Ishikawa (cell line): ENCODE measurements at regions not wholly inside any gene's neighbourhood (a gene's known extent, or its start where the extent isn't known, plus 50 kb on each side); places are given as distances from the start of the nearest gene placed in this dataset.

Experiments used
- CEBPB ChIP-seq: IDR thresholded peaks from 2 replicates; pipeline ENCODE4 v1.6.1; 2012
- CREB1 ChIP-seq: IDR thresholded peaks from 2 replicates; pipeline ENCODE4 v1.6.1; 2012; ENCODE audit warnings: low read depth
- EGR1 ChIP-seq: IDR thresholded peaks from 2 replicates; pipeline ENCODE4 v1.6.1; 2012
- EP300 ChIP-seq: IDR thresholded peaks from 2 replicates; pipeline ENCODE4 v1.6.1; 2012; ENCODE audit warnings: borderline replicate concordance
- FOXM1 ChIP-seq: IDR thresholded peaks from 2 replicates; pipeline ENCODE4 v1.6.1; 2012; ENCODE audit warnings: low read depth, borderline replicate concordance
- MAX ChIP-seq: IDR thresholded peaks from 2 replicates; pipeline ENCODE4 v1.6.1; 2012
- NFIC ChIP-seq: IDR thresholded peaks from 2 replicates; pipeline ENCODE4 v1.6.1; 2012
- RAD21 ChIP-seq: IDR thresholded peaks from 2 replicates; pipeline ENCODE4 v1.6.1; 2012; ENCODE audit warnings: low read depth
- TAF1 ChIP-seq: IDR thresholded peaks from 2 replicates; pipeline ENCODE4 v1.6.1; 2012; ENCODE audit warnings: low read depth, mild to moderate bottlenecking
- TCF12 ChIP-seq: IDR thresholded peaks from 2 replicates; pipeline ENCODE4 v1.6.1; 2012; ENCODE audit warnings: low read depth
- TEAD4 ChIP-seq: IDR thresholded peaks from 2 replicates; pipeline ENCODE4 v1.6.1; 2012
- USF1 ChIP-seq: IDR thresholded peaks from 2 replicates; pipeline ENCODE4 v1.6.1; 2012
- YY1 ChIP-seq: IDR thresholded peaks from 2 replicates; pipeline ENCODE4 v1.6.1; 2012; ENCODE audit warnings: low read depth
- ZBTB7A ChIP-seq: IDR thresholded peaks from 2 replicates; pipeline ENCODE4 v1.6.1; 2012; ENCODE audit warnings: low read depth
- TF ChIP-seq, protein P1 (sequence below): IDR thresholded peaks from 2 replicates; pipeline ENCODE4 v1.6.1; 2012; ENCODE audit warnings: low read depth, mild to moderate bottlenecking

DNA sequence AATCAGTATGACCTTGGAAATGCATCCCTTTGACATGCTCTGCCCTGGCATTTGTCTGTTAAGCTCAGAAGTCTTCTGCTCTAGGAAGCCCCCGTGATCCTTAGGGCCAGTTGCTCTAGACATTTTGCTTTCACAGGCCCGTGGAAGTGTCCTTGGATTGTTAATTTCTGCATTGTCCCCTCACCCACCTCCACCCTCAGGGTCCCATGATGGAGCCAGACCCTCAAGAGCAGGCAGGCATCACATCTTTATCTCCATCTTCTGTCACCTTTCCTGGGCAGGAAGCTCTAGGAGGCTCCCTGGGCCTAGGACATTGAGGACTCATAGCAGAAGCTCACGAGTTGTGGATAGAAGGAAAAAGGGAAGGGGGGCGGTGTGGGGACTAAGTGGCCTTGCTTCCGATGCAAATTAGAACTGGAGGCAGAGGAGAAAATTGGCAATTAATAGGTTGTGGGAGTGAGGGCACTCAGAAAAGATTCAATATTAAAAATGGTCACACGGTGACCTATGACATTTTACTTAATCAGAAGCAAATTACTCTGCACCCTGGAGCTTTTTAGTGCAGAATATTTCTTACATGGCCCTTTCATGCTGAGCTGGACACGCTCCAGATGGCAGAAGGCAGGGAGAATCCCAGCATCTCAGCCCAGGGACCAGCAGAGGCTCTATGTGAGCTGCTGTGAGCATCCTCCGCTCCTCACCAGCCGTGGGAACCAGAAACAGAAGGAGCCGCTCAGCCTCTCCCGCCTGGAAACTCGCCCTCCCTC lies 185.0 kb downstream of the MATN1 start:
- TF ChIP-seq YY1 (no peak), FOXM1 (no peak), NFIC (no peak)

GRCh38 chr1:30537279-30537678 lies 186.1 kb downstream of the MATN1 start:
- TF ChIP-seq FOXM1: no peak
- no peak for TF ChIP-seq EGR1
- TF ChIP-seq USF1: no peak
- no peak for TF ChIP-seq EP300
- no peak for TF ChIP-seq CREB1
- TF ChIP-seq NFIC: no peak
- TF ChIP-seq ZBTB7A: no peak
- no peak for TF ChIP-seq TEAD4
- TF ChIP-seq RAD21: no peak
- no peak for TF ChIP-seq TAF1
- no peak for TF ChIP-seq TCF12

- TF ChIP-seq TAF1 (no peak), USF1 (no peak), CEBPB (no peak), TCF12 (no peak)
Observed at GRCh38 chr1:30536530-30536929, 186.9 kb downstream of the MATN1 start.

DNA sequence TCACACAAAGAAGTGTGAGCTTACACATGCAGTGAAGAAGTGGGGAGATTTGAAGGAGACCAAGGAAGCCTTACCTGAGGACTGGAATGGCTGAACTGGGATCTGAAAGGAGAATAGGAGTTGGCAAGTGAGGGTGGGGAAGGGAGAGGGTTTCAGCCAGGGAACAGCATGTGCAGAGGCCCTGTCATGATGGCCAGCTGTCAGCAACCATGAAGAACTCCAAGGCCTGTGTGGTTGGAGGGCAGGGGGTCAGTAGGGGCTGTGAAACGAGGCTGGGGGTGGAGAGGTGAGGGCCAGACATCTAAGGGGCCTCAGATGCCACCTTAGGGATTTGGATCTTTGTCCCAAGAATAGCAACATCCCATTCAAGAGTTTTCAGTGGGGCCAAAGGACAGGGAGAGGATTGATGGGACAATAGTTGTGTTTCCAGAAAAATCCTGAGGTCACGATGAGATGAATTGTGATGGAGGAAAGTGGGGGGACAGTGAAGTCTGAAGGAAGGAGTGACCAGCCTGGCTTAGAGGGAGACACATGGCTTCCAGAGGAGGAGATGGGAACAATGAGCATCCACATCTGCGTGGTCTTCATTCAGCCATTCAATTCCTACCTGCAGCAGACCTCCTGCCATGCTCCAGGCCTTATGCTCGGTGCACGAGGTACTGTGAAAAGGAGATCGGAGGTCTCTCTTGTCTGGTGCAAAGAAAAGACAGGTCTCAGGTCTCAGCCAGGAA lies 187.6 kb downstream of the MATN1 start:
- TF ChIP-seq RAD21 (no peak), TAF1 (no peak), CREB1 (no peak), USF1 (no peak), EGR1 (no peak), CEBPB (no peak), YY1 (no peak), TCF12 (no peak), TEAD4 (no peak), EP300 (no peak)

- TF ChIP-seq YY1 (no peak), FOXM1 (no peak), EP300 (no peak), TAF1 (no peak), NFIC (no peak), ZBTB7A (no peak), MAX (no peak), CEBPB (no peak), RAD21 (no peak)
Observed at GRCh38 chr1:30534551-30534940, 188.8 kb downstream of the MATN1 start.

DNA sequence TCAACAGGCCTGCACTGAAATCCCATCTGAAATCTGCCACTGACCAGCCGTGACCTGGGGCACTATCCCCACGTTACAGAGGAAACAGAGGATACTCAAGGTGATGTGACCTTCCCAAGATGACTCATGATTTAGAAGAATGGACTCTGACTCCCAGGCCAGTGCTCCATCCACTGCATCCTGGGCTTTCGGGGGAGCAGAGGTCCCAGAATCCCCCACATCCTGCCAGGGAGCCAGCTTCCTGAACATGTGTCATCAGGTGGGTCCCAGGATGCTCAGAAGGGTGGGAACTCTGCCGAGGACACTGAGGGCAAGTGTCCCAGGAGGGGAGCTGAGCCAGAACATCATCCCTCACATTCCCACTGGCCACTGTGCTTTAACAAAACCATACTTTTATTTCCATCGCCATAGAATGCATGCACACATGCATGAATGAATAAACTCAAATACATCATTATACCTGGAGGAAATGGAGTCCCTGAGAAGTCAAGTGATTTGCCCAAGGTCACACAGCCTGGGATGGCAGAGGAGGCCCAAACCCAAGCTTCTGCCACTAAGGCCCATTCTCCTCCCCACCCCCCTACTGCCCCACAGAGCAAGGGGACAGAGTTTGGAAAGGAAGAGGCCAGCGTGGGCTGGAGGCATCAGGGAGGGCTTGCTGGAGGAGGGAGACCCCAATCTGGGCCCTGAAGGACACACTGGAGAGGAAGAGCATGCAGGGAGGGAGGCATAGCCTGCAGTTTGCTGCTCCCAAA lies 189.4 kb downstream of the MATN1 start:
- TF ChIP-seq ZBTB7A (no peak), NFIC (no peak), EGR1 (no peak), CEBPB (no peak), MAX (no peak), TEAD4 (no peak), RAD21 (no peak), FOXM1 (no peak), TCF12 (no peak)
- TF ChIP-seq, protein P1, sequence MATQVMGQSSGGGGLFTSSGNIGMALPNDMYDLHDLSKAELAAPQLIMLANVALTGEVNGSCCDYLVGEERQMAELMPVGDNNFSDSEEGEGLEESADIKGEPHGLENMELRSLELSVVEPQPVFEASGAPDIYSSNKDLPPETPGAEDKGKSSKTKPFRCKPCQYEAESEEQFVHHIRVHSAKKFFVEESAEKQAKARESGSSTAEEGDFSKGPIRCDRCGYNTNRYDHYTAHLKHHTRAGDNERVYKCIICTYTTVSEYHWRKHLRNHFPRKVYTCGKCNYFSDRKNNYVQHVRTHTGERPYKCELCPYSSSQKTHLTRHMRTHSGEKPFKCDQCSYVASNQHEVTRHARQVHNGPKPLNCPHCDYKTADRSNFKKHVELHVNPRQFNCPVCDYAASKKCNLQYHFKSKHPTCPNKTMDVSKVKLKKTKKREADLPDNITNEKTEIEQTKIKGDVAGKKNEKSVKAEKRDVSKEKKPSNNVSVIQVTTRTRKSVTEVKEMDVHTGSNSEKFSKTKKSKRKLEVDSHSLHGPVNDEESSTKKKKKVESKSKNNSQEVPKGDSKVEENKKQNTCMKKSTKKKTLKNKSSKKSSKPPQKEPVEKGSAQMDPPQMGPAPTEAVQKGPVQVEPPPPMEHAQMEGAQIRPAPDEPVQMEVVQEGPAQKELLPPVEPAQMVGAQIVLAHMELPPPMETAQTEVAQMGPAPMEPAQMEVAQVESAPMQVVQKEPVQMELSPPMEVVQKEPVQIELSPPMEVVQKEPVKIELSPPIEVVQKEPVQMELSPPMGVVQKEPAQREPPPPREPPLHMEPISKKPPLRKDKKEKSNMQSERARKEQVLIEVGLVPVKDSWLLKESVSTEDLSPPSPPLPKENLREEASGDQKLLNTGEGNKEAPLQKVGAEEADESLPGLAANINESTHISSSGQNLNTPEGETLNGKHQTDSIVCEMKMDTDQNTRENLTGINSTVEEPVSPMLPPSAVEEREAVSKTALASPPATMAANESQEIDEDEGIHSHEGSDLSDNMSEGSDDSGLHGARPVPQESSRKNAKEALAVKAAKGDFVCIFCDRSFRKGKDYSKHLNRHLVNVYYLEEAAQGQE: no peak

GRCh38 chr1:30533141-30533540 lies 190.2 kb downstream of the MATN1 start:
- TF ChIP-seq ZBTB7A (no peak), CREB1 (no peak), TEAD4 (no peak), TCF12 (no peak), USF1 (no peak), NFIC (no peak), RAD21 (no peak), EGR1 (no peak), FOXM1 (no peak), TAF1 (no peak), MAX (no peak), CEBPB (no peak), EP300 (no peak), YY1 (no peak)
- TF ChIP-seq, protein P1: no peak
